D721Med (cell line): ENCODE measurements at regions not wholly inside any gene's neighbourhood (a gene's known extent, or its start where the extent isn't known, plus 50 kb on each side); places are given as distances from the start of the nearest gene placed in this dataset.
A peak's percentile ranks its signal among the peaks of the same experiment; 100 is the strongest.

Experiments
- DNase-seq: peaks from one replicate; pipeline ENCODE4 v3.0.0; 2011; ENCODE audit warnings: low spot score; ENCODE audit not compliant: insufficient read length
- FAIRE-seq: peaks from 2 replicates; lab custom pipeline; 2011; peaks lifted over from hg19 to GRCh38; lab: Jason Lieb, UNC
- CTCF ChIP-seq: IDR thresholded peaks from 2 replicates; pipeline ENCODE4 v1.5.1; 2012; ENCODE audit warnings: mild to moderate bottlenecking, control low read depth; ENCODE audit not compliant: insufficient read depth; ENCODE audit errors: missing control alignments

GRCh38 chr2:147382322-147382948, 462.4 kb upstream of the ACVR2A start:
- FAIRE-seq (no peak), DNase-seq (no peak)
- TF ChIP-seq CTCF, result no peak

- TF ChIP-seq CTCF, result no peak
- FAIRE-seq, result no peak
Measured at GRCh38 chr2:147378403-147378802, 466.4 kb upstream of the ACVR2A start.

GRCh38 chr2:147375073-147375472, 469.8 kb upstream of the ACVR2A start:
- FAIRE-seq (no peak), DNase-seq (no peak)
- no peak for TF ChIP-seq CTCF

More at GRCh38 chr2:147378403-147378802, 466.4 kb upstream of the ACVR2A start:
- no peak for DNase-seq

- TF ChIP-seq CTCF, result no peak
- FAIRE-seq (no peak), DNase-seq (no peak)
Measured at GRCh38 chr2:147374423-147374811, 470.4 kb upstream of the ACVR2A start.

- FAIRE-seq, result peak; percentile 55
- TF ChIP-seq CTCF, result no peak
- DNase-seq, result no peak
Measured at GRCh38 chr2:147373800-147374422, 470.9 kb upstream of the ACVR2A start.

GRCh38 chr2:147368306-147368705, 476.5 kb upstream of the ACVR2A start:
- FAIRE-seq (no peak), DNase-seq (no peak)
- no peak for TF ChIP-seq CTCF

- FAIRE-seq, result no peak
- DNase-seq, result no peak
- no peak for TF ChIP-seq CTCF
Measured at GRCh38 chr2:147366279-147366678, 478.6 kb upstream of the ACVR2A start.
